HepG2 (cell line): ENCODE measurements at regions not wholly inside any gene's neighbourhood (a gene's known extent, or its start where the extent isn't known, plus 50 kb on each side); places are given as distances from the start of the nearest gene placed in this dataset.
A peak's percentile ranks its signal among the peaks of the same experiment; 100 is the strongest.

Experiments used
- AKAP8 ChIP-seq: sonication (generic); formaldehyde crosslinking; IDR thresholded peaks from 2 replicates; pipeline ENCODE4 v1.5.1; 2020; ENCODE audit warnings: mild to moderate bottlenecking, missing genetic modification reagents
- BHLHE40 ChIP-seq: IDR thresholded peaks from 2 replicates; pipeline ENCODE4 v1.6.1; 2011; ENCODE audit warnings: low read length, improper control_type of control experiment
- ERF ChIP-seq: IDR thresholded peaks from 2 replicates; pipeline ENCODE4 v1.6.1; 2018; ENCODE audit warnings: missing biosample characterization, missing genetic modification reagents
- FOXO4 ChIP-seq: sonication (generic); formaldehyde crosslinking; conservative IDR thresholded peaks from 2 replicates; pipeline ENCODE4 v1.8.1; 2023; ENCODE audit warnings: missing genetic modification reagents
- HMGXB4 ChIP-seq, 2 experiments: sonication (generic) in 1 of 2; formaldehyde crosslinking in 1 of 2; IDR thresholded peaks; 2 replicates each; pipeline versions ENCODE4 v1.4.0 to v1.6.1; 2018 to 2020; ENCODE audit warnings: missing genetic modification reagents in 2 of 2, borderline replicate concordance in 1 of 2, low read depth in 1 of 2, mild to moderate bottlenecking in 1 of 2, missing biosample characterization in 1 of 2
- NCOA2 ChIP-seq: sonication (generic); formaldehyde crosslinking; IDR thresholded peaks from 2 replicates; pipeline ENCODE4 v1.8.0; 2022; ENCODE audit warnings: inconsistent platforms
- STAT5B ChIP-seq: sonication (generic); formaldehyde crosslinking; IDR thresholded peaks from 2 replicates; pipeline ENCODE4 v1.4.0; 2020; ENCODE audit warnings: missing genetic modification reagents
- THAP11 ChIP-seq: IDR thresholded peaks from 2 replicates; pipeline ENCODE4 v1.6.1; 2016; ENCODE audit warnings: missing biosample characterization, missing genetic modification reagents
- ZMYM4 ChIP-seq: sonication (generic); formaldehyde crosslinking; IDR thresholded peaks from 2 replicates; pipeline ENCODE4 v1.8.1; 2023; ENCODE audit warnings: mild to moderate bottlenecking, missing genetic modification reagents
- ZNF260 ChIP-seq: sonication (generic); formaldehyde crosslinking; IDR thresholded peaks from 2 replicates; pipeline ENCODE4 v1.4.0; 2020; ENCODE audit warnings: missing genetic modification reagents, low read depth, mild to moderate bottlenecking, borderline replicate concordance
- ZNF331 ChIP-seq: sonication (generic); formaldehyde crosslinking; IDR thresholded peaks from 2 replicates; pipeline ENCODE4 v1.4.0; 2020; ENCODE audit warnings: missing genetic modification reagents
- ZNF441 ChIP-seq: sonication (generic); formaldehyde crosslinking; IDR thresholded peaks from 2 replicates; pipeline ENCODE4 v1.7.0; 2021; ENCODE audit warnings: missing genetic modification reagents, borderline replicate concordance
- ZNF574 ChIP-seq: sonication (generic); formaldehyde crosslinking; IDR thresholded peaks from 2 replicates; pipeline ENCODE4 v1.4.0; 2020; ENCODE audit warnings: missing genetic modification reagents
- ZNF780A ChIP-seq: sonication (generic); formaldehyde crosslinking; IDR thresholded peaks from 2 replicates; pipeline ENCODE4 v1.8.0; 2022; ENCODE audit warnings: mild to moderate bottlenecking, missing genetic modification reagents, moderate library complexity
- ZNF788 ChIP-seq: sonication (generic); formaldehyde crosslinking; IDR thresholded peaks from 2 replicates; pipeline ENCODE4 v1.5.0; 2020; ENCODE audit warnings: mild to moderate bottlenecking, missing genetic modification reagents, borderline replicate concordance
- TF ChIP-seq, protein P1 (sequence below): sonication (generic); formaldehyde crosslinking; IDR thresholded peaks from 2 replicates; pipeline ENCODE4 v1.4.0; 2020; ENCODE audit warnings: missing genetic modification reagents
- TF ChIP-seq, protein P2 (sequence below): sonication (generic); formaldehyde crosslinking; IDR thresholded peaks from 2 replicates; pipeline ENCODE4 v1.5.0; 2020; ENCODE audit warnings: mild to moderate bottlenecking, missing genetic modification reagents, borderline replicate concordance

- TF ChIP-seq ZNF260 (CRISPR knock-in tag) = no peak
- peak in 1 of 2 experiments; percentile 62; a peak in 1 of 4 replicates for TF ChIP-seq HMGXB4 (CRISPR knock-in tag; IDR thresholded peaks at IDR 0.05; ENCODE audit: borderline replicate concordance in 1 of 2, low read depth in 1 of 2)
- TF ChIP-seq ZNF441 = peak; percentile 95
- 0 out of 2 replicates have a peak, but pooled peaks have one; percentile 34 for TF ChIP-seq ZNF574
- peak; percentile 86; the same call in 1 of the 2 replicates for TF ChIP-seq ZNF780A (CRISPR knock-in tag)
- TF ChIP-seq ZNF331 (CRISPR knock-in tag) = peak; percentile 30; the same call in 1 of the 2 replicates
- TF ChIP-seq, protein P1, sequence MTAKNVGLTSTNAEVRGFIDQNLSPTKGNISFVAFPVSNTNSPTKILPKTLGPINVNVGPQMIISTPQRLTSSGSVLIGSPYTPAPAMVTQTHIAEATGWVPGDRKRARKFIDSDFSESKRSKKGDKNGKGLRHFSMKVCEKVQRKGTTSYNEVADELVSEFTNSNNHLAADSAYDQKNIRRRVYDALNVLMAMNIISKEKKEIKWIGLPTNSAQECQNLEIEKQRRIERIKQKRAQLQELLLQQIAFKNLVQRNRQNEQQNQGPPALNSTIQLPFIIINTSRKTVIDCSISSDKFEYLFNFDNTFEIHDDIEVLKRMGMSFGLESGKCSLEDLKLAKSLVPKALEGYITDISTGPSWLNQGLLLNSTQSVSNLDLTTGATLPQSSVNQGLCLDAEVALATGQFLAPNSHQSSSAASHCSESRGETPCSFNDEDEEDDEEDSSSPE (CRISPR knock-in tag) = 0 out of 2 replicates have a peak, but pooled peaks have one; percentile 35
- no peak for TF ChIP-seq STAT5B
- no peak for TF ChIP-seq AKAP8 (CRISPR knock-in tag)
- TF ChIP-seq THAP11 = 0 out of 2 replicates have a peak, but pooled peaks have one; percentile 16
- TF ChIP-seq FOXO4 (CRISPR knock-in tag) = no peak
- 0 out of 2 replicates have a peak, but pooled peaks have one; percentile 37 for TF ChIP-seq ZMYM4
- TF ChIP-seq, protein P2, sequence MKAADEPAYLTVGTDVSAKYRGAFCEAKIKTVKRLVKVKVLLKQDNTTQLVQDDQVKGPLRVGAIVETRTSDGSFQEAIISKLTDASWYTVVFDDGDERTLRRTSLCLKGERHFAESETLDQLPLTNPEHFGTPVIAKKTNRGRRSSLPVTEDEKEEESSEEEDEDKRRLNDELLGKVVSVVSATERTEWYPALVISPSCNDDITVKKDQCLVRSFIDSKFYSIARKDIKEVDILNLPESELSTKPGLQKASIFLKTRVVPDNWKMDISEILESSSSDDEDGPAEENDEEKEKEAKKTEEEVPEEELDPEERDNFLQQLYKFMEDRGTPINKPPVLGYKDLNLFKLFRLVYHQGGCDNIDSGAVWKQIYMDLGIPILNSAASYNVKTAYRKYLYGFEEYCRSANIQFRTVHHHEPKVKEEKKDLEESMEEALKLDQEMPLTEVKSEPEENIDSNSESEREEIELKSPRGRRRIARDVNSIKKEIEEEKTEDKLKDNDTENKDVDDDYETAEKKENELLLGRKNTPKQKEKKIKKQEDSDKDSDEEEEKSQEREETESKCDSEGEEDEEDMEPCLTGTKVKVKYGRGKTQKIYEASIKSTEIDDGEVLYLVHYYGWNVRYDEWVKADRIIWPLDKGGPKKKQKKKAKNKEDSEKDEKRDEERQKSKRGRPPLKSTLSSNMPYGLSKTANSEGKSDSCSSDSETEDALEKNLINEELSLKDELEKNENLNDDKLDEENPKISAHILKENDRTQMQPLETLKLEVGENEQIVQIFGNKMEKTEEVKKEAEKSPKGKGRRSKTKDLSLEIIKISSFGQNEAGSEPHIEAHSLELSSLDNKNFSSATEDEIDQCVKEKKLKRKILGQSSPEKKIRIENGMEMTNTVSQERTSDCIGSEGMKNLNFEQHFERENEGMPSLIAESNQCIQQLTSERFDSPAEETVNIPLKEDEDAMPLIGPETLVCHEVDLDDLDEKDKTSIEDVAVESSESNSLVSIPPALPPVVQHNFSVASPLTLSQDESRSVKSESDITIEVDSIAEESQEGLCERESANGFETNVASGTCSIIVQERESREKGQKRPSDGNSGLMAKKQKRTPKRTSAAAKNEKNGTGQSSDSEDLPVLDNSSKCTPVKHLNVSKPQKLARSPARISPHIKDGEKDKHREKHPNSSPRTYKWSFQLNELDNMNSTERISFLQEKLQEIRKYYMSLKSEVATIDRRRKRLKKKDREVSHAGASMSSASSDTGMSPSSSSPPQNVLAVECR (CRISPR knock-in tag) = peak; percentile 31; the same call in 1 of the 2 replicates
- TF ChIP-seq ZNF788 (CRISPR knock-in tag) = 0 out of 2 replicates have a peak, but pooled peaks have one; percentile 19
- TF ChIP-seq NCOA2 = no peak
- no peak for TF ChIP-seq BHLHE40
- peak; percentile 25; the same call in 1 of the 2 replicates for TF ChIP-seq ERF (CRISPR knock-in tag)
Observed at GRCh38 chr15:84142888-84143337, 92.7 kb upstream of the GOLGA6L4 start (continued).
